Astrocyte of the spinal cord (primary cell): ENCODE measurements at regions not wholly inside any gene's neighbourhood (a gene's known extent, or its start where the extent isn't known, plus 50 kb on each side); places are given as distances from the start of the nearest gene placed in this dataset.

Experiments used
- DNase-seq: peaks from one replicate; pipeline ENCODE4 v3.0.0; 2011; ENCODE audit warnings: low read depth, low spot score
- H3K4me3 ChIP-seq: 2 replicates; pipeline ENCODE4 v1.5.1; 2011; ENCODE audit warnings: low read depth, mild to moderate bottlenecking, low read length, moderate library complexity
- in situ Hi-C: cut with HindIII; loops from 2 replicates; pipeline ENCODE4 v1.10.0; 2017; ENCODE audit warnings: low sequenced_read_pairs
- TF ChIP-seq, protein P1 (sequence below): IDR thresholded peaks from 2 replicates; pipeline ENCODE4 v1.5.1; 2012; ENCODE audit warnings: low read depth, mild to moderate bottlenecking, low read length, inconsistent platforms

DNA sequence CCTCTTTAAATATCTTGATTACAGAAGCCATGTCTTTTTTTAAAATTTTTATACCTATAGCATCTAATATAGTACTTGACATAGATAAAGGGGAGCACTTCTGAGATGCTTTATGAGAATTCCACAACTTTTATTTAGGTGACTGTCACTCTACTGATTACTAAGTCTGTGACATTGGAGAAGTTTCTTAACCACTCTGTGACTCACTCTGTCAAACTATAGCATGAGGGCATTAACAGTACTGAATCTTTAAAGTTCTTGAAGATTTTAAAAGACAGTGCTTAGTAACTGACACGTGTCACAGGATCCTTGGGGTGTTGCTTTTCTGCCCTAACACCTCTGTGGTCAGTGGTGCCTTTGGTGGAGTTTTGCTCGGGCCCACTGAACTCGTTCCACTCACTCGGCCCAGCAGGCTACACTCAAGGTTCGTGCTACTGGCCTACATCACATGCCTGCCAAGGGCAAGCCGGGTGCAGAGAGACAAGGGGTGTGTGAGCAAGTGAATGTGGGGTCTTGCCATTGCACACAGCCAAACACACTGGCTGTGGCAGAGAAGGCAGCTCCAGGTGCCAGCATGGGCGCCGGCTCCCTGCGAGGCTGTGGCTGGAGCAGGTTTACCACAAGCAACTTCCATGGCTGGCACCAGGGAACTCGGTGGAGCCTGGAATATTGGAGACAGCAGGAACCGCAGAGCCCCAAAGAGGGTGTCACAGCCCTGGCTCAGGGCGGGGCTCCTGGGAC, 734.0 kb upstream of the CDH7 start:
- H3K4me3 ChIP-seq: no peak overlapping the region
- in situ Hi-C loops: no loop called here
- TF ChIP-seq, protein P1, sequence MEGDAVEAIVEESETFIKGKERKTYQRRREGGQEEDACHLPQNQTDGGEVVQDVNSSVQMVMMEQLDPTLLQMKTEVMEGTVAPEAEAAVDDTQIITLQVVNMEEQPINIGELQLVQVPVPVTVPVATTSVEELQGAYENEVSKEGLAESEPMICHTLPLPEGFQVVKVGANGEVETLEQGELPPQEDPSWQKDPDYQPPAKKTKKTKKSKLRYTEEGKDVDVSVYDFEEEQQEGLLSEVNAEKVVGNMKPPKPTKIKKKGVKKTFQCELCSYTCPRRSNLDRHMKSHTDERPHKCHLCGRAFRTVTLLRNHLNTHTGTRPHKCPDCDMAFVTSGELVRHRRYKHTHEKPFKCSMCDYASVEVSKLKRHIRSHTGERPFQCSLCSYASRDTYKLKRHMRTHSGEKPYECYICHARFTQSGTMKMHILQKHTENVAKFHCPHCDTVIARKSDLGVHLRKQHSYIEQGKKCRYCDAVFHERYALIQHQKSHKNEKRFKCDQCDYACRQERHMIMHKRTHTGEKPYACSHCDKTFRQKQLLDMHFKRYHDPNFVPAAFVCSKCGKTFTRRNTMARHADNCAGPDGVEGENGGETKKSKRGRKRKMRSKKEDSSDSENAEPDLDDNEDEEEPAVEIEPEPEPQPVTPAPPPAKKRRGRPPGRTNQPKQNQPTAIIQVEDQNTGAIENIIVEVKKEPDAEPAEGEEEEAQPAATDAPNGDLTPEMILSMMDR: no peak
- no peak for DNase-seq

DNA sequence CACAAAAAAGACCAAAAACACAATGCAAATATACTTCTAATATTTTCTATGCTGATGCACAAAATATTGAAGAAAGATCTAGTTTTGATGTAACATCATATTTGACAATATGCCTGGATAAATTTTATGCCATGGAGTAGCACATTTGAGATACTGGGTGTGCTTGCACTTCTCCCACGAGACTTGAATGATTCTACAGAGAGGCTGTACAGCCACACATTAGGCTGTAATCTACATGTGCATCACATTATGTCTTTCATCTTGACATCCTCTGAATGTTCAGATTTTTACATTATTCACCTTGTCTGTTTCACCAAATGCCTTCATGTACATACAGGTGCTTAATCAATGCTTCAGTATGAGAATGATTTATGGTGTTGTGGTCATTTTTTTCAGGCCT, 756.4 kb upstream of the CDH7 start:
- TF ChIP-seq, protein P1: no peak
- in situ Hi-C loops: no loop called here
- DNase-seq: no peak
- H3K4me3 ChIP-seq: no peak overlapping the region

DNA sequence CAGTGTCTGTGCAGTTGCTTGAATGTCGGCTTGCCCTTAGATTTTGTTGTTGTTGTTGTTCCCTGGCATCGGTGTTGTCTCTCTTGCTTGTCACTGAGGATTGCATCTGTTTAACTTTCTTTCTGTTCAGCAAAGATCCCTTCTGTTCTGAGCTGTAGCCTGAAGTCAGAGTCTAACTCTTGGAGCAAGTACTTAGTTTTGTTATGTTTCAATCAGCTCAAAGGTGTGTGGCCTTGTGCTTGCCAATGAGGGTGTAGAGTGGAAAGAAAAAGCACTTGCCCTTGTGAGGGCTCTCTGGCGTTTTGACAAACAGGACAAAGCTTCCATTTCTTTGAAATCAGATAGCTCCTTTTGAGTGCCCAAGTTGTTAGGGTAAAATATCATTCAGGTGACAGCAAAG, 757.1 kb upstream of the CDH7 start:
- in situ Hi-C loops: no loop called here
- no peak for DNase-seq
- TF ChIP-seq, protein P1: no peak
- H3K4me3 ChIP-seq: no peak overlapping the region

DNA sequence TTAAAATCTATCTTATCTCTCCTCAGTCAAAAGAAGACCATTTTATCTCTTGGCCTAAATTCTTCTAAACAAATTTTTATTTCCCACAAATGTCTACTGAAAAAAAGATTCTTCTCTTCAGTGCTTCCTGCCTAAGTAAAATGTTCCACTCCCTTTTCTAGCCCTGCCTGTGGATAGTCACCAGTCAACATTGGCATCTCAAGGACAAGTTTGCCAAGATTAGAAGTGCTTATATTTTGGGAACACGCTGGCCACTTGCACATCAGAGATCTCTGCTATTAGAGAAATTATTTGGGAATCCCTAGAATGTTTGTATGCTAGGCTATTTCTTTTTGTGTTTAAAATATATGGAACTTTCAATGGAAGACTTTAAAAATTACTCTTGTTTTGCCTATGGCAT, 758.2 kb upstream of the CDH7 start:
- TF ChIP-seq, protein P1: no peak
- no peak for DNase-seq
- in situ Hi-C loops: no loop called here
- no peak overlapping the region for H3K4me3 ChIP-seq

DNA sequence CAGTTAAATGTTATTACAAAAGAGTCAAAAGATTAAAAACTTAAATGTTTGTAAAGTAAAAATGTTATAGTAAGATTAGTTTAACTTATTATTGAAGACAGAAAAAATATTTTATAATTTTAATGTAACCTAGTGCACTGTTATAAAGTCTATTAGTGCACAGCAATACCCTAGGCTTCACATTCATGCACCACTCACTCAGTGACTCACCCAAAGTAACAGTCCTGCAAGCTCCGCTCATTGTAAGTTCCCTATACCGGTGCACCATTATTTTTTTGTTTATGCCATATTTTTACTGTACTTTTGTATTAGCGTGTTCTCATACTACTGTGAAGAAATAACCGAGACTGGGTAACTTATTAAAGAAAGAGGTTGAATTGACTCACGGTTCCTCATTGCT, 759.7 kb upstream of the CDH7 start:
- no peak for DNase-seq
- no peak overlapping the region for H3K4me3 ChIP-seq
- in situ Hi-C loops: no loop called here
- TF ChIP-seq, protein P1: no peak

DNA sequence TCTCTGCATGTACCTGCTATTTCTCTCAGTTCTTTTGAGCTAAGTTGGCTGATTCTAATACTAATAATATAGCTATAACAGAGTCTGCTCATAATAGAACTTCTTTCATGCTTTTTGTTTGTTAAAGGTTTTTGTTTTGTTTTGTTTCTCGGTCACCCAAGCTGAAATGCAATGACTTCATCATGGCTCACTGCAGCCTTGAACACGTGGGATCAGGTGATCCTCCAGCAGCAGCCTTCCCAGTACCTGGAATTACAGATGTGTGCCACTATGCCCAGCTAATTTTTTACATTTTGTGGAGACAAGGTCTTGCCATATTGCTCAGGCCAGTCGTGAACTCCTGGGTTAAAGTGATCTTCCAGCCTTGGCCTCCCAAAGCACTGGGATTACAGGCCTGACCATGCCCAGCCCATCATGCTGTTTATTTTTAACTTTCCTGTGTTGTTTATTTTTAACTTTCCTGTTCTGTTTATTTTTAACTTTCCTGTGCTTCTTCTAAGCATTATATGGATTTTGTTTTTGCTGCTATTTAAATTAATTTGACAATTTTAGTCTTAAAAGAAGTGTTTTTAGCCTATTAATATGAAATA, 763.8 kb upstream of the CDH7 start:
- DNase-seq: no peak
- H3K4me3 ChIP-seq: no peak overlapping the region
- TF ChIP-seq, protein P1: no peak
- in situ Hi-C loops: no loop called here
